Gastrocnemius medialis (tissue), 4 donors: ENCODE measurements at regions not wholly inside any gene's neighbourhood (a gene's known extent, or its start where the extent isn't known, plus 50 kb on each side); places are given as distances from the start of the nearest gene placed in this dataset.

ENCODE experiments used
- ATAC-seq, 2 donors: fragments of 150-250 bp; one replicate each; pipeline ENCODE4 v1.9.1; 2016
- DNase-seq, 2 donors: peaks; one replicate each; pipeline ENCODE4 v3.0.0-alpha.2; 2019
- H3K27ac ChIP-seq, 4 donors: fragments of 200-600 bp; sonication (generic); 1 replicate in 1 of 4; 2 replicates in 3 of 4; pipeline ENCODE4 v1.5.1; 2016 to 2018; ENCODE audit warnings: mild to moderate bottlenecking in 2 of 4, moderate library complexity in 1 of 4
- H3K27me3 ChIP-seq, 3 donors: fragments of 200-600 bp; sonication (generic) in 2 of 3; 1 replicate in 1 of 3; 2 replicates in 2 of 3; pipeline versions ENCODE4 v1.5.1 to v1.6.0; 2016 to 2019; ENCODE audit warnings: mild to moderate bottlenecking in 1 of 3, moderate library complexity in 1 of 3
- H3K36me3 ChIP-seq, 2 donors: fragments of 200-600 bp; sonication (generic) in 1 of 2; one replicate each; pipeline ENCODE4 v1.5.1; 2017 to 2018
- H3K4me1 ChIP-seq, 2 donors: fragments of 200-600 bp; sonication (generic) in 1 of 2; one replicate each; pipeline ENCODE4 v1.5.1; 2016 to 2017; ENCODE audit warnings: mild to moderate bottlenecking in 2 of 2
- H3K4me3 ChIP-seq, 4 donors: fragments of 200-600 bp; sonication (generic) in 3 of 4; 1 replicate in 1 of 4; 2 replicates in 3 of 4; pipeline ENCODE4 v1.5.1; 2016 to 2019; ENCODE audit warnings: mild to moderate bottlenecking in 2 of 4
- H3K9me3 ChIP-seq, 3 donors: fragments of 200-600 bp; sonication (generic) in 2 of 3; 1 replicate in 1 of 3; 2 replicates in 2 of 3; pipeline ENCODE4 v1.5.1; 2016 to 2019
- CTCF ChIP-seq, 5 experiments: fragments of 450-650 bp in 3 of 5; fragments of 200-600 bp in 2 of 5; sonication (generic) in 2 of 5; IDR thresholded peaks in 4 of 5; conservative IDR thresholded peaks in 1 of 5; 1 replicate in 4 of 5; 2 replicates in 1 of 5; pipeline ENCODE4 v1.5.1; 2016 to 2019; ENCODE audit warnings: antibody characterized with exemption in 5 of 5, mild to moderate bottlenecking in 3 of 5, moderate library complexity in 3 of 5
- POLR2A ChIP-seq, 2 donors: fragments of 450-650 bp; IDR thresholded peaks; one replicate each; pipeline ENCODE4 v1.6.1; 2017; ENCODE audit warnings: antibody characterized with exemption in 2 of 2, mild to moderate bottlenecking in 2 of 2, moderate library complexity in 2 of 2
- in situ Hi-C, 4 donors: fragments of 200-750 bp; cut with MboI; loops; one replicate each; pipeline versions ENCODE4 v1.15.0 to v1.8.0; 2017; ENCODE audit warnings: low sequenced_read_pairs in 4 of 4
- intact Hi-C: fragments of 100-400 bp; cut with DNase I; formaldehyde crosslinking; loops from one replicate; pipeline ENCODE4 v1.15.1; 2023; ENCODE audit warnings: low total_unique reads

GRCh38 chr17:73987395-73987794 is 216.1 kb upstream of the RPL38 start:
- DNase-seq, result no peak
- Histone ChIP-seq H3K27me3 (peaks cover 0 to 3% (median 0%) of the 10 kb centered on the region in 3 donors), H3K4me3 (no peak overlapping the region), H3K27ac (no peak overlapping the region), H3K9me3 (no peaks in the 10 kb centered on the region), H3K4me1 (no peaks in the 10 kb centered on the region), H3K36me3 (no peaks in the 10 kb centered on the region)
- intact Hi-C loops (no loop called here), in situ Hi-C loops (no loop called here)
- TF ChIP-seq CTCF (IDR thresholded peaks at IDR 0.05 in 4 of 5, conservative IDR thresholded peaks at IDR 0.05 in 1 of 5), result no peak
- TF ChIP-seq POLR2A (IDR thresholded peaks at IDR 0.05), result no peak
- ATAC-seq, result no peak

GRCh38 chr17:73987845-73988509 is 215.5 kb upstream of the RPL38 start:
- no peaks in the 10 kb centered on the region for H3K36me3 ChIP-seq
- peaks cover 0 to 3% (median 0%) of the 10 kb centered on the region in 3 donors for H3K27me3 ChIP-seq
- H3K4me3 ChIP-seq, result no peak overlapping the region
- DNase-seq (no peak), ATAC-seq (no peak)
- in situ Hi-C loops (no loop called here), intact Hi-C loops (no loop called here)
- H3K4me1 ChIP-seq, result no peaks in the 10 kb centered on the region
- TF ChIP-seq POLR2A (IDR thresholded peaks at IDR 0.05), result no peak
- TF ChIP-seq CTCF (IDR thresholded peaks at IDR 0.05 in 4 of 5, conservative IDR thresholded peaks at IDR 0.05 in 1 of 5), result no peak
- H3K27ac ChIP-seq, result no peak overlapping the region
- no peaks in the 10 kb centered on the region for H3K9me3 ChIP-seq

- in situ Hi-C loops (no loop called here), intact Hi-C loops (no loop called here)
- Histone ChIP-seq H3K27me3 (peaks cover 0 to 3% (median 0%) of the 10 kb centered on the region in 3 donors), H3K9me3 (no peaks in the 10 kb centered on the region), H3K36me3 (no peaks in the 10 kb centered on the region), H3K27ac (no peak overlapping the region), H3K4me3 (no peak overlapping the region), H3K4me1 (no peaks in the 10 kb centered on the region)
- ATAC-seq (no peak), DNase-seq (no peak)
- TF ChIP-seq POLR2A (IDR thresholded peaks at IDR 0.05), result no peak
- TF ChIP-seq CTCF (IDR thresholded peaks at IDR 0.05 in 4 of 5, conservative IDR thresholded peaks at IDR 0.05 in 1 of 5), result no peak
Measured at GRCh38 chr17:73989671-73990070, 213.8 kb upstream of the RPL38 start.

GRCh38 chr17:73990290-73990689 is 213.2 kb upstream of the RPL38 start:
- ATAC-seq (no peak), DNase-seq (no peak)
- Histone ChIP-seq H3K27ac (no peak overlapping the region), H3K4me3 (no peak overlapping the region), H3K4me1 (no peaks in the 10 kb centered on the region), H3K9me3 (no peaks in the 10 kb centered on the region), H3K36me3 (no peaks in the 10 kb centered on the region), H3K27me3 (peaks cover 0 to 3% (median 0%) of the 10 kb centered on the region in 3 donors)
- no peak for TF ChIP-seq POLR2A (IDR thresholded peaks at IDR 0.05)
- no peak for TF ChIP-seq CTCF (IDR thresholded peaks at IDR 0.05 in 4 of 5, conservative IDR thresholded peaks at IDR 0.05 in 1 of 5)
- in situ Hi-C loops, result no loop called here
- intact Hi-C loops, result no loop called here

GRCh38 chr17:73991260-73991659 is 212.2 kb upstream of the RPL38 start:
- H3K27ac ChIP-seq, result no peak overlapping the region
- intact Hi-C loops (no loop called here), in situ Hi-C loops (no loop called here)
- DNase-seq (no peak), ATAC-seq (no peak)
- no peak overlapping the region for H3K4me3 ChIP-seq
- H3K9me3 ChIP-seq, result no peaks in the 10 kb centered on the region
- H3K27me3 ChIP-seq, result no peaks in the 10 kb centered on the region
- TF ChIP-seq CTCF (IDR thresholded peaks at IDR 0.05 in 4 of 5, conservative IDR thresholded peaks at IDR 0.05 in 1 of 5) (no peak), POLR2A (IDR thresholded peaks at IDR 0.05) (no peak)
- H3K4me1 ChIP-seq, result no peaks in the 10 kb centered on the region
- H3K36me3 ChIP-seq, result no peaks in the 10 kb centered on the region
